COLO829 (cell line): ENCODE measurements at regions not wholly inside any gene's neighbourhood (a gene's known extent, or its start where the extent isn't known, plus 50 kb on each side); places are given as distances from the start of the nearest gene placed in this dataset.
A peak's percentile ranks its signal among the peaks of the same experiment; 100 is the strongest.

Experiments
- DNase-seq: peaks from one replicate; pipeline ENCODE4 v3.0.0; 2012; ENCODE audit warnings: low spot score

- DNase-seq = no peak
Observed at GRCh38 chr1:106072909-106073600, 983.4 kb upstream of the PRMT6 start.

GRCh38 chr1:106080608-106081325 lies 975.7 kb upstream of the PRMT6 start:
- no peak for DNase-seq

- DNase-seq = no peak
Observed at GRCh38 chr1:106111044-106111443, 945.4 kb upstream of the PRMT6 start.

- no peak for DNase-seq
Observed at GRCh38 chr1:106113851-106114250, 942.6 kb upstream of the PRMT6 start.

GRCh38 chr1:106120789-106121188 lies 935.7 kb upstream of the PRMT6 start:
- no peak for DNase-seq

GRCh38 chr1:106121728-106122127 lies 934.7 kb upstream of the PRMT6 start:
- no peak for DNase-seq

GRCh38 chr1:106134561-106134960 lies 921.9 kb upstream of the PRMT6 start:
- DNase-seq = no peak

GRCh38 chr1:106173101-106173500 lies 883.4 kb upstream of the PRMT6 start:
- no peak for DNase-seq

- no peak for DNase-seq
Observed at GRCh38 chr1:106178791-106179190, 877.7 kb upstream of the PRMT6 start.

- no peak for DNase-seq
Observed at GRCh38 chr1:106181866-106182265, 874.6 kb upstream of the PRMT6 start.

- no peak for DNase-seq
Observed at GRCh38 chr1:106185089-106185488, 871.4 kb upstream of the PRMT6 start.

- DNase-seq = no peak
Observed at GRCh38 chr1:106189780-106190179, 866.7 kb upstream of the PRMT6 start.

GRCh38 chr1:106194206-106194605 lies 862.3 kb upstream of the PRMT6 start:
- DNase-seq = no peak

- no peak for DNase-seq
Observed at GRCh38 chr1:106200711-106201110, 855.8 kb upstream of the PRMT6 start.

- DNase-seq = no peak
Observed at GRCh38 chr1:106207185-106207584, 849.3 kb upstream of the PRMT6 start.

GRCh38 chr1:106217765-106218164 lies 838.7 kb upstream of the PRMT6 start:
- no peak for DNase-seq

- peak; percentile 32 for DNase-seq
Observed at GRCh38 chr1:106222403-106222802, 834.1 kb upstream of the PRMT6 start.

- DNase-seq = no peak
Observed at GRCh38 chr1:106223213-106223612, 833.3 kb upstream of the PRMT6 start.

- no peak for DNase-seq
Observed at GRCh38 chr1:106224426-106224825, 832.0 kb upstream of the PRMT6 start.

- DNase-seq = no peak
Observed at GRCh38 chr1:106225403-106225802, 831.1 kb upstream of the PRMT6 start.

- no peak for DNase-seq
Observed at GRCh38 chr1:106226550-106226949, 829.9 kb upstream of the PRMT6 start.

GRCh38 chr1:106232128-106232527 lies 824.3 kb upstream of the PRMT6 start:
- DNase-seq = no peak

- DNase-seq = no peak
Observed at GRCh38 chr1:106233511-106233910, 823.0 kb upstream of the PRMT6 start.

- no peak for DNase-seq
Observed at GRCh38 chr1:106249365-106249764, 807.1 kb upstream of the PRMT6 start.
